ENCODE measurements at regions not wholly inside any gene's neighbourhood (a gene's known extent, or its start where the extent isn't known, plus 50 kb on each side); places are given as distances from the start of the nearest gene placed in this dataset.
A peak's percentile ranks its signal among the peaks of the same experiment; 100 is the strongest.

- Mint-ChIP-seq H3K4me3 (no peak overlapping the region), H3K27ac (no peak overlapping the region), H3K36me3 (no peaks in the 10 kb centered on the region), H3K9me3 (peaks cover 0 to 4% (median under 1%) of the 10 kb centered on the region in 6 donors), H3K4me1 (no peaks in the 10 kb centered on the region), H3K27me3 (ENCODE audit: low read depth in 3 of 3) (peaks cover 0 to 1% (median 1%) of the 10 kb centered on the region in 3 donors)
- DNase-seq: no peak
These were observed 294.2 kb upstream of the SEMA6D start for GRCh38 chr15:47422881-47423665.

GRCh38 chr15:47427463-47427862 is 289.8 kb upstream of the SEMA6D start:
- Mint-ChIP-seq H3K4me3 (no peak overlapping the region), H3K27me3 (ENCODE audit: low read depth in 3 of 3) (peaks cover 0 to 2% (median 2%) of the 10 kb centered on the region in 3 donors), H3K9me3 (peaks cover 0 to 3% (median 0%) of the 10 kb centered on the region in 6 donors), H3K36me3 (no peaks in the 10 kb centered on the region), H3K4me1 (no peaks in the 10 kb centered on the region), H3K27ac (no peak overlapping the region)
- DNase-seq: no peak

- peaks cover 0 to 2% (median 1%) of the 10 kb centered on the region in 3 donors for H3K27me3 Mint-ChIP-seq (ENCODE audit: low read depth in 3 of 3)
These were observed 287.9 kb upstream of the SEMA6D start for GRCh38 chr15:47429376-47429775.

GRCh38 chr15:47431501-47431900 is 285.8 kb upstream of the SEMA6D start:
- Mint-ChIP-seq H3K27ac (no peak overlapping the region), H3K27me3 (ENCODE audit: low read depth in 3 of 3) (peaks cover 0 to 2% (median 1%) of the 10 kb centered on the region in 3 donors), H3K36me3 (peaks cover 0 to 4% (median 0%) of the 10 kb centered on the region in 3 donors), H3K4me3 (no peak overlapping the region), H3K9me3 (peaks cover 0 to 10% (median 0%) of the 10 kb centered on the region in 6 donors), H3K4me1 (no peaks in the 10 kb centered on the region)
- no peak for DNase-seq

More at GRCh38 chr15:47429376-47429775, 287.9 kb upstream of the SEMA6D start:
- Mint-ChIP-seq H3K4me1 (no peaks in the 10 kb centered on the region), H3K36me3 (peaks cover 0 to 4% (median 0%) of the 10 kb centered on the region in 3 donors), H3K4me3 (no peak overlapping the region), H3K27ac (no peak overlapping the region), H3K9me3 (peaks cover 0 to 7% (median 0%) of the 10 kb centered on the region in 6 donors)
- DNase-seq: no peak

GRCh38 chr15:47432826-47433225 is 284.5 kb upstream of the SEMA6D start:
- no peaks in the 10 kb centered on the region for H3K4me1 Mint-ChIP-seq
- no peak for DNase-seq
- no peak overlapping the region for H3K4me3 Mint-ChIP-seq
- peaks cover 0 to 10% (median 0%) of the 10 kb centered on the region in 6 donors for H3K9me3 Mint-ChIP-seq
- H3K27me3 Mint-ChIP-seq (ENCODE audit: low read depth in 3 of 3): peaks cover 0 to 2% (median 1%) of the 10 kb centered on the region in 3 donors
- peaks cover 0 to 4% (median 0%) of the 10 kb centered on the region in 3 donors for H3K36me3 Mint-ChIP-seq
- no peak overlapping the region for H3K27ac Mint-ChIP-seq

- Mint-ChIP-seq H3K27ac (no peak overlapping the region), H3K36me3 (peaks cover 0 to 4% (median 0%) of the 10 kb centered on the region in 3 donors), H3K27me3 (ENCODE audit: low read depth in 3 of 3) (peaks cover 0 to 4% (median 1%) of the 10 kb centered on the region in 3 donors), H3K4me3 (no peak overlapping the region), H3K4me1 (no peaks in the 10 kb centered on the region), H3K9me3 (peaks cover 0 to 10% (median 0%) of the 10 kb centered on the region in 6 donors)
- no peak for DNase-seq
These were observed 282.7 kb upstream of the SEMA6D start for GRCh38 chr15:47434596-47434995.

GRCh38 chr15:47437491-47437890 is 279.8 kb upstream of the SEMA6D start:
- Mint-ChIP-seq H3K36me3 (peaks cover 0 to 4% (median 0%) of the 10 kb centered on the region in 3 donors), H3K9me3 (peaks cover 0 to 10% (median under 1%) of the 10 kb centered on the region in 6 donors), H3K4me3 (no peak overlapping the region), H3K27ac (no peak overlapping the region), H3K4me1 (no peaks in the 10 kb centered on the region), H3K27me3 (ENCODE audit: low read depth in 3 of 3) (peaks cover 2 to 5% (median 4%) of the 10 kb centered on the region in 3 donors)
- no peak for DNase-seq

GRCh38 chr15:47439146-47440111 is 277.9 kb upstream of the SEMA6D start:
- H3K4me3 Mint-ChIP-seq: no peak overlapping the region
- H3K9me3 Mint-ChIP-seq: peaks cover 0 to 5% (median under 1%) of the 10 kb centered on the region in 6 donors
- H3K36me3 Mint-ChIP-seq: no peaks in the 10 kb centered on the region
- no peaks in the 10 kb centered on the region for H3K4me1 Mint-ChIP-seq
- no peak overlapping the region for H3K27ac Mint-ChIP-seq
- H3K27me3 Mint-ChIP-seq (ENCODE audit: low read depth in 3 of 3): peaks cover 2 to 7% (median 5%) of the 10 kb centered on the region in 3 donors
- DNase-seq: no peak

- no peak overlapping the region for H3K27ac Mint-ChIP-seq
- no peak overlapping the region for H3K4me3 Mint-ChIP-seq
- H3K9me3 Mint-ChIP-seq: peaks cover 0 to 15% (median 3%) of the 10 kb centered on the region in 6 donors
- H3K27me3 Mint-ChIP-seq (ENCODE audit: low read depth in 3 of 3): peaks cover 2 to 7% (median 5%) of the 10 kb centered on the region in 3 donors
- H3K4me1 Mint-ChIP-seq: no peaks in the 10 kb centered on the region
- DNase-seq: no peak
- no peaks in the 10 kb centered on the region for H3K36me3 Mint-ChIP-seq
These were observed 274.9 kb upstream of the SEMA6D start for GRCh38 chr15:47442371-47442770.

- no peaks in the 10 kb centered on the region for H3K4me1 Mint-ChIP-seq
- DNase-seq: no peak
- H3K27ac Mint-ChIP-seq: no peak overlapping the region
- no peak overlapping the region for H3K4me3 Mint-ChIP-seq
- H3K27me3 Mint-ChIP-seq (ENCODE audit: low read depth in 3 of 3): peaks cover 2 to 5% (median 3%) of the 10 kb centered on the region in 3 donors
- no peaks in the 10 kb centered on the region for H3K36me3 Mint-ChIP-seq
- H3K9me3 Mint-ChIP-seq: peaks cover 0 to 11% (median 5%) of the 10 kb centered on the region in 6 donors
These were observed 273.5 kb upstream of the SEMA6D start for GRCh38 chr15:47443839-47444238.

GRCh38 chr15:47445723-47446392 is 271.4 kb upstream of the SEMA6D start:
- no peak for DNase-seq

GRCh38 chr15:47460795-47461573 is 256.3 kb upstream of the SEMA6D start:
- H3K27me3 Mint-ChIP-seq (ENCODE audit: low read depth in 3 of 3): peaks cover 0 to 3% (median 0%) of the 10 kb centered on the region in 3 donors
- peaks cover 0 to 3% (median 3%) of the 10 kb centered on the region in 3 donors for H3K36me3 Mint-ChIP-seq
- peak overlapping the region; percentile 39 to 72 (median 60) for H3K4me3 Mint-ChIP-seq
- peak; percentile 3 to 9 (median 8) for DNase-seq
- H3K9me3 Mint-ChIP-seq: peaks cover 0 to 7% (median 5%) of the 10 kb centered on the region in 6 donors
- H3K27ac Mint-ChIP-seq: peak overlapping the region; percentile 45 to 87 (median 77)
- peaks cover 28 to 42% of the 10 kb centered on the region in 2 donors for H3K4me1 Mint-ChIP-seq

More at GRCh38 chr15:47445723-47446392, 271.4 kb upstream of the SEMA6D start:
- Mint-ChIP-seq H3K27ac (no peak overlapping the region), H3K9me3 (peaks cover 0 to 11% (median 5%) of the 10 kb centered on the region in 6 donors), H3K4me3 (no peak overlapping the region), H3K36me3 (no peaks in the 10 kb centered on the region), H3K27me3 (ENCODE audit: low read depth in 3 of 3) (peaks cover 2 to 3% (median 3%) of the 10 kb centered on the region in 3 donors), H3K4me1 (no peaks in the 10 kb centered on the region)
